OCI-M2 (cell line): ENCODE measurements at regions not wholly inside any gene's neighbourhood (a gene's known extent, or its start where the extent isn't known, plus 50 kb on each side); places are given as distances from the start of the nearest gene placed in this dataset.
"Not testable (repeated sequence)": the region's sequence is repeated elsewhere in the genome, so short reads cannot be mapped to it uniquely, and the experiment has no call there.

ENCODE experiments used
- DNase-seq: peaks from one replicate; lab custom pipeline; 2025; ENCODE audit not compliant: unreplicated experiment; lab: John Stamatoyannopoulos, UW

GRCh38 chr1:233435622-233436021, 108.1 kb downstream of the MAP3K21 start:
- no peak for DNase-seq

- DNase-seq: no peak
Observed at GRCh38 chr1:233439721-233440120, 112.2 kb downstream of the MAP3K21 start.

- DNase-seq: peak; percentile 35
Observed at GRCh38 chr1:233440951-233441401, 113.5 kb downstream of the MAP3K21 start.

- DNase-seq: no peak
Observed at GRCh38 chr1:233442026-233442780, 114.7 kb downstream of the MAP3K21 start.

- DNase-seq: no peak
Observed at GRCh38 chr1:233443040-233443760, 115.7 kb downstream of the MAP3K21 start.

GRCh38 chr1:233444484-233444883, 117.0 kb downstream of the MAP3K21 start:
- DNase-seq: no peak

GRCh38 chr1:233445737-233446136, 118.2 kb downstream of the MAP3K21 start:
- no peak for DNase-seq

- DNase-seq: no peak
Observed at GRCh38 chr1:233446935-233447334, 119.4 kb downstream of the MAP3K21 start.

GRCh38 chr1:233448109-233448689, 120.7 kb downstream of the MAP3K21 start:
- no peak for DNase-seq

- DNase-seq: no peak
Observed at GRCh38 chr1:233452724-233453123, 125.2 kb downstream of the MAP3K21 start.

GRCh38 chr1:233453433-233454200, 126.1 kb downstream of the MAP3K21 start:
- no peak for DNase-seq

GRCh38 chr1:233459470-233459945, 132.0 kb downstream of the MAP3K21 start:
- no peak for DNase-seq

GRCh38 chr1:233459968-233460367, 132.4 kb downstream of the MAP3K21 start:
- no peak for DNase-seq

- DNase-seq: no peak
Observed at GRCh38 chr1:233460692-233461091, 133.2 kb downstream of the MAP3K21 start.

- DNase-seq: no peak
Observed at GRCh38 chr1:233461847-233462246, 134.3 kb downstream of the MAP3K21 start.

GRCh38 chr1:233463333-233463732, 135.8 kb downstream of the MAP3K21 start:
- DNase-seq: no peak

GRCh38 chr1:233465745-233466343, 138.3 kb downstream of the MAP3K21 start:
- DNase-seq: no peak

- no peak for DNase-seq
Observed at GRCh38 chr1:233470741-233471499, 143.0 kb upstream of the KCNK1 start.

- DNase-seq: not testable (repeated sequence)
Observed at GRCh38 chr1:233471851-233472250, 142.1 kb upstream of the KCNK1 start.

GRCh38 chr1:233472796-233473195, 141.1 kb upstream of the KCNK1 start:
- DNase-seq: not testable (repeated sequence)
